Esophagus muscularis mucosa (tissue), 4 donors: ENCODE measurements at regions not wholly inside any gene's neighbourhood (a gene's known extent, or its start where the extent isn't known, plus 50 kb on each side); places are given as distances from the start of the nearest gene placed in this dataset.

ENCODE experiments used
- EP300 ChIP-seq: sonication (generic); formaldehyde crosslinking; IDR thresholded peaks from one replicate; pipeline ENCODE4 v1.6.1; 2017; ENCODE audit warnings: antibody characterized with exemption
- POLR2A ChIP-seq: fragments of 450-650 bp; IDR thresholded peaks from one replicate; pipeline ENCODE4 v1.6.1; 2017; ENCODE audit warnings: antibody characterized with exemption, moderate library complexity, mild to moderate bottlenecking, low read depth
- POLR2AphosphoS5 ChIP-seq, 2 donors: sonication (generic); formaldehyde crosslinking; IDR thresholded peaks; one replicate each; pipeline ENCODE4 v1.6.1; 2017; ENCODE audit warnings: antibody characterized with exemption in 2 of 2
- TF ChIP-seq, protein P1 (sequence below), 3 experiments: fragments of 200-600 bp in 2 of 3; fragments of 450-650 bp in 1 of 3; sonication (generic) in 2 of 3; IDR thresholded peaks; one replicate each; pipeline ENCODE4 v1.5.1; 2017 to 2019; ENCODE audit warnings: antibody characterized with exemption in 3 of 3, mild to moderate bottlenecking in 2 of 3, moderate library complexity in 1 of 3

GRCh38 chr14:38770251-38770650, 332.8 kb downstream of the SEC23A start:
- TF ChIP-seq, protein P1, sequence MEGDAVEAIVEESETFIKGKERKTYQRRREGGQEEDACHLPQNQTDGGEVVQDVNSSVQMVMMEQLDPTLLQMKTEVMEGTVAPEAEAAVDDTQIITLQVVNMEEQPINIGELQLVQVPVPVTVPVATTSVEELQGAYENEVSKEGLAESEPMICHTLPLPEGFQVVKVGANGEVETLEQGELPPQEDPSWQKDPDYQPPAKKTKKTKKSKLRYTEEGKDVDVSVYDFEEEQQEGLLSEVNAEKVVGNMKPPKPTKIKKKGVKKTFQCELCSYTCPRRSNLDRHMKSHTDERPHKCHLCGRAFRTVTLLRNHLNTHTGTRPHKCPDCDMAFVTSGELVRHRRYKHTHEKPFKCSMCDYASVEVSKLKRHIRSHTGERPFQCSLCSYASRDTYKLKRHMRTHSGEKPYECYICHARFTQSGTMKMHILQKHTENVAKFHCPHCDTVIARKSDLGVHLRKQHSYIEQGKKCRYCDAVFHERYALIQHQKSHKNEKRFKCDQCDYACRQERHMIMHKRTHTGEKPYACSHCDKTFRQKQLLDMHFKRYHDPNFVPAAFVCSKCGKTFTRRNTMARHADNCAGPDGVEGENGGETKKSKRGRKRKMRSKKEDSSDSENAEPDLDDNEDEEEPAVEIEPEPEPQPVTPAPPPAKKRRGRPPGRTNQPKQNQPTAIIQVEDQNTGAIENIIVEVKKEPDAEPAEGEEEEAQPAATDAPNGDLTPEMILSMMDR (IDR thresholded peaks at IDR 0.05), result no peak
- TF ChIP-seq POLR2A, result no peak
- TF ChIP-seq EP300, result no peak
- TF ChIP-seq POLR2AphosphoS5 (IDR thresholded peaks at IDR 0.05), result no peak
